ENCODE measurements at regions not wholly inside any gene's neighbourhood (a gene's known extent, or its start where the extent isn't known, plus 50 kb on each side); places are given as distances from the start of the nearest gene placed in this dataset.

DNA sequence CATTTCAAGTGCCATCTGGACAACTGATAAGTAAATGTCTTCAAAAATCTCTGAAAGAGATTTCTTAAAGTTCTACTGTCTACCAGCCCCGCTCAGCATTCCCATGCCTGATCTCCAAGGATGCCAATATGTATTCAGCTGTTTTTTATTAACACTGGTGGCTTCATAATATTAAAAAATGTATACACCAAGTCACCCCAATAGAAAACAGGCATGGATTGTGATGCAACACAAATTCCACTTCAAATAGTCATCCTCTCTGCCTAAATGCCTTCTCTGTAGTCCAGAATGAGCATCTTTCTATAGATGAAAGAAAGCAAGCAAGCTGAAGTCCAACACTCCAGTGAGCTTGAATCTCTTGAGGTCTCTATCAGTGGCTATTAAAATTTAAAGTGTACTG, 152.2 kb upstream of the PPARGC1A start:
- TF ChIP-seq CTCF (IDR thresholded peaks at IDR 0.05; ENCODE audit: low read length) (no peak), EZH2 (IDR thresholded peaks at IDR 0.05; ENCODE audit: borderline replicate concordance, low read length) (no peak)
- H3K79me2 ChIP-seq (ENCODE audit: insufficient read depth, low read length) = no peaks in the 10 kb centered on the region
- H2AFZ ChIP-seq (ENCODE audit: low read length) = no peak overlapping the region
- no peaks in the 10 kb centered on the region for H3K36me3 ChIP-seq (ENCODE audit: insufficient read depth, low read length)
- no peaks in the 10 kb centered on the region for H3K9me2 ChIP-seq (ENCODE audit: low read depth, low read length)
- H3K9ac ChIP-seq (ENCODE audit: low read length) = no peak overlapping the region
- no peak overlapping the region for H3K4me2 ChIP-seq (ENCODE audit: low read length)
- H3F3A ChIP-seq (ENCODE audit: insufficient read depth, low read length) = no peaks in the 10 kb centered on the region
- H3K4me3 ChIP-seq (ENCODE audit: low read depth, low read length, poor library complexity, severe bottlenecking) = no peak overlapping the region
- no peaks in the 10 kb centered on the region for H3K9me3 ChIP-seq (ENCODE audit: low read length)
- no peak overlapping the region for H3K27ac ChIP-seq (ENCODE audit: low read depth, low read length, poor library complexity, severe bottlenecking)
- H3K27me3 ChIP-seq (ENCODE audit: insufficient read depth, low read length) = no peaks in the 10 kb centered on the region
- no peaks in the 10 kb centered on the region for H3K4me1 ChIP-seq (ENCODE audit: insufficient read depth, low read length, severe bottlenecking)
- H4K20me1 ChIP-seq (ENCODE audit: insufficient read depth, low read length) = no peaks in the 10 kb centered on the region

DNA sequence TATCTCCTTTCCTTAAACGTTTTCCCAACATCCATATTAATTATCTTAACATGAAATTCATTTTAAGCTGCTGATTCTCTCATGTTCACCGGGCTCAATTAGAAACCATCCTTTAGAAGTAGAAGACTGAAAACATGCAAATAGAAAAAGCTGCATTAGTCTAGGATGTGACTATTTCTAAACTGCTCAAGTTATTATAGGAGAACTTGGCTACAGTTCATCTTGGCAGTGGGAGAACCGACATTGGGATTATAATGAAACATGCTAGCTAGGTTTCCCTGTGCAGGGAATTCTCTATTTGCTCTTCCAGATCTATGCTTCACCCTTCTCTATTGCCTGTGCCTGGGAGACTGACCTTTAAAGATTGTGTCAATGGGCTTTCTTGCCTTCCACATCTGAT, 151.0 kb upstream of the PPARGC1A start:
- H2AFZ ChIP-seq (ENCODE audit: low read length) = no peak overlapping the region
- no peak for TF ChIP-seq CTCF (IDR thresholded peaks at IDR 0.05; ENCODE audit: low read length)
- no peak for TF ChIP-seq EZH2 (IDR thresholded peaks at IDR 0.05; ENCODE audit: borderline replicate concordance, low read length)
- H3K36me3 ChIP-seq (ENCODE audit: insufficient read depth, low read length) = no peaks in the 10 kb centered on the region
- H3K9me3 ChIP-seq (ENCODE audit: low read length) = no peaks in the 10 kb centered on the region
- H3F3A ChIP-seq (ENCODE audit: insufficient read depth, low read length) = no peaks in the 10 kb centered on the region
- H3K9ac ChIP-seq (ENCODE audit: low read length) = no peak overlapping the region
- no peaks in the 10 kb centered on the region for H3K4me1 ChIP-seq (ENCODE audit: insufficient read depth, low read length, severe bottlenecking)
- H3K27me3 ChIP-seq (ENCODE audit: insufficient read depth, low read length) = no peaks in the 10 kb centered on the region
- no peaks in the 10 kb centered on the region for H3K79me2 ChIP-seq (ENCODE audit: insufficient read depth, low read length)
- no peaks in the 10 kb centered on the region for H4K20me1 ChIP-seq (ENCODE audit: insufficient read depth, low read length)
- H3K4me2 ChIP-seq (ENCODE audit: low read length) = no peak overlapping the region
- H3K4me3 ChIP-seq (ENCODE audit: low read depth, low read length, poor library complexity, severe bottlenecking) = no peak overlapping the region
- no peak overlapping the region for H3K27ac ChIP-seq (ENCODE audit: low read depth, low read length, poor library complexity, severe bottlenecking)
- H3K9me2 ChIP-seq (ENCODE audit: low read depth, low read length) = no peaks in the 10 kb centered on the region

GRCh38 chr4:24033626-24034025, 143.8 kb upstream of the PPARGC1A start:
- H3K4me1 ChIP-seq (ENCODE audit: insufficient read depth, low read length, severe bottlenecking) = no peaks in the 10 kb centered on the region
- no peaks in the 10 kb centered on the region for H3F3A ChIP-seq (ENCODE audit: insufficient read depth, low read length)
- no peak overlapping the region for H3K4me3 ChIP-seq (ENCODE audit: low read depth, low read length, poor library complexity, severe bottlenecking)
- H4K20me1 ChIP-seq (ENCODE audit: insufficient read depth, low read length) = no peaks in the 10 kb centered on the region
- no peak overlapping the region for H2AFZ ChIP-seq (ENCODE audit: low read length)
- no peak overlapping the region for H3K4me2 ChIP-seq (ENCODE audit: low read length)
- TF ChIP-seq CTCF (IDR thresholded peaks at IDR 0.05; ENCODE audit: low read length) (no peak), EZH2 (IDR thresholded peaks at IDR 0.05; ENCODE audit: borderline replicate concordance, low read length) (no peak)
- H3K27me3 ChIP-seq (ENCODE audit: insufficient read depth, low read length) = no peaks in the 10 kb centered on the region
- no peaks in the 10 kb centered on the region for H3K9me3 ChIP-seq (ENCODE audit: low read length)
- H3K9me2 ChIP-seq (ENCODE audit: low read depth, low read length) = no peaks in the 10 kb centered on the region
- no peak overlapping the region for H3K9ac ChIP-seq (ENCODE audit: low read length)
- no peak overlapping the region for H3K27ac ChIP-seq (ENCODE audit: low read depth, low read length, poor library complexity, severe bottlenecking)
- no peaks in the 10 kb centered on the region for H3K79me2 ChIP-seq (ENCODE audit: insufficient read depth, low read length)
- no peaks in the 10 kb centered on the region for H3K36me3 ChIP-seq (ENCODE audit: insufficient read depth, low read length)

Data from OCI-LY1 (cell line).